HG03025 (cell line): ENCODE measurements at regions not wholly inside any gene's neighbourhood (a gene's known extent, or its start where the extent isn't known, plus 50 kb on each side); places are given as distances from the start of the nearest gene placed in this dataset.

Experiments
- ATAC-seq: cut with Tn5 transposase; IDR thresholded peaks from one replicate; pipeline ENCODE4 v1.9.1; 2021; ENCODE audit warnings: mild to moderate bottlenecking, moderate library complexity; ENCODE audit not compliant: unreplicated experiment, low FRiP score

GRCh38 chr7:20932785-20933527 lies 146.3 kb upstream of the SP8 start:
- no peak for ATAC-seq

DNA sequence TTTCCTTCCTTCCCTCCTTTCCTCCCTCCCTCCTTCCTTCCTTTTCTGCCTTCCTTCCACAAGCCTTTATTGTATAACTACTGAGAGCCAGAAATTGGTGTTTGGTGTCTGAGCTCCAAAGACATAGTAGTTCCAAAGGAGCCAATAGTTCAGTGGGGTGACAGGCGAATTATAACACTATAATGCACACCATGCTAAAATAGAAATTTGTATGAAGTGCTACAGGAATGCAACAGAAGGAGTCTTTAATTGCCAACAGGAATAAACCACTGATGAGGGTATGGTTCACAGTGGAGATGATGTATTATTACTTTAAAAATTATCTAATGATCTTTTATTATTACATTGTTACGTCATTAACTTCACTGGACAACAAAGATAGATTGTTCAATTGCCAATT lies 158.8 kb upstream of the SP8 start:
- no peak for ATAC-seq

DNA sequence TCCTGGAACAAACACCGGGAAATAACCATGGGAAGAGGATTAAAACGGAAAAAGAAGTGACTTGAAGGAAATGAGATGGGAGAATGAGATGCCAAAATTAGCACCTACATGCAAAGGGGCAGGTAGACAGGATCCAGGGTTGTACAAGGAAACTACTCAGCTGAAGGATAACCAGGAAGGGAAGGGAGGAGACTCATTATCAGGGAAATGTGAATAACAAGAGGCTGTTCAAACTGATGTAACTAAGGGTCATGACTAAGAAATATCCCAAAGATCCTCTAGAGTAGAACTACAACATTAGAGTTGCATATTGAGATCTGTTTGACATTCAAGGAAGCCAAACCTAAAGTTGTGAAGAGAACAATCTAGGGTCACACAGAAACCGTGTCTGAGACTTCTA lies 166.2 kb upstream of the SP8 start:
- no peak for ATAC-seq

DNA sequence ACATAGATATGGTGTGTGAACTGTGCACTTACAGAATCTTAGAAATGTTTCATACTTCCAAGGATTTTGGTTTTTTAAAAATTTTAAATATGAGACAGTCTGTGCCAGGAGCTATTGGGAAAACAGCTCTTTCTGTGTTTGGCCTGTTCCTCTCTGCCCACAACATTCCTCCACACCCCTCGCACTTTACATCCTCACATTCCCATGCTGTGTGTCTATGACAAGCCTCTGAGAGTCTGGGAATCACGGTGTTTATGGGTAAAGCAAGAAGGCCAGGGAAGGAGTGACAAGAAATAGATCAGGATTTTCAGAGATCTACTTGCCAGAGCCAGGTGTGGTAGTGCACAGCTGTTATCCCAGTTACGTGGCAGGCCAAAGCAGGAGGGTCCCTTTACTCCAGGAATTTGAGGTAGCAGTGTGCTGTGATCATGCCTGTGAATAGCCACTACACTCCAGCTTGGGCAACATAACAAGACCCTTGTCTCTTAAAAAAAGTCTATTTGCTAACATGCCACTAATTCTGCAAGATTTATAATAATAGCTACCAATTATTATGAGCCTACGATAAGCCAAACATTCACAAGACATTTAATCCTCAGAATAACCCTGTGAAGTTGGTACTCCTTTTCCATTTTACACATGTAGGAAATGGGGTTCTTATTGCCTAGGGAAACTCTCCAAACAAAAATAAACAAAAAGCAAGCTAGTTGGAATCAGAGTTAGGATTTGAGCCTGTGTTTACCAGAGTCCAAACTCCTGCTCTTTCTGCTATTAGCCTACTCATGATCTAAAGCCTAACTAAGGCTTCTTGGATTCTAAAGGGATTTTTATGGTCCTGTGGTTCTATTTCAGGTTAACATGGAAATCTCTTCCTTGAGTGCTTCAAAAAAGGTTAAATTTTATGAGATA lies 168.3 kb upstream of the SP8 start:
- no peak for ATAC-seq

- ATAC-seq = no peak
These were observed 171.9 kb upstream of the SP8 start for GRCh38 chr7:20958572-20958971.

GRCh38 chr7:20959281-20959680 lies 172.6 kb upstream of the SP8 start:
- no peak for ATAC-seq

DNA sequence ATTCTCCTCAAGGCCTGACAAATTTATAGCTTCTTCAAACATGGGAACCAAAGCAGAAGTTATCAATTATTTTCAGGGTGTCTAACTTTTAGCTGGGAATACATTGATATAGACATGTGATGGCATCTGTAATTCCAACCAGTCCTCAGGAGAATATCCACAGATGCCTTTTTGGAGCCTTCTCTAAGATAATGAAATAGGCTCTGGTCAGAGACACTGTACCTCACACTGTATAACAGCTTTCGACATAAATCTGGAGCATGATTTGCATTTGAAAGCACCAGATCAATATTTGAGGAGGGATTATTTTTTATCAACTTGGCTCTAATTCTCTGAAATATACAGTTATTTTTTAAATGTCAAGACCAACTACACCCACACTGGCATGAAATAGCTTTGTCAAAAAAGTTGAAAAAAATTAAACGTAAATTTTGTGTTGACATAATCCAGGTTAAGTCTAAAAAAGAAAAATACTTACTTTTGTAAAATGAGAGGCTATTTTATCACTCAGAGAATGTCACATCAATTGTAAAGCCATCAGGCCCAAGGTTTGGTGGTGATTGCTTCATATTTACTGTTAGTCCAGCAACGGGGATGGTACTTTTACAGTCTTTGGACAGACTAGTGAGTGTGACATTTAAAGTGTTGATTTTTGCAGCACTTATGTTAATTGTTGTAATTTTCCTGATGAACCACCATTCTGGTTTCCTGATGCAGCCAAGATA lies 177.0 kb upstream of the SP8 start:
- no peak for ATAC-seq

DNA sequence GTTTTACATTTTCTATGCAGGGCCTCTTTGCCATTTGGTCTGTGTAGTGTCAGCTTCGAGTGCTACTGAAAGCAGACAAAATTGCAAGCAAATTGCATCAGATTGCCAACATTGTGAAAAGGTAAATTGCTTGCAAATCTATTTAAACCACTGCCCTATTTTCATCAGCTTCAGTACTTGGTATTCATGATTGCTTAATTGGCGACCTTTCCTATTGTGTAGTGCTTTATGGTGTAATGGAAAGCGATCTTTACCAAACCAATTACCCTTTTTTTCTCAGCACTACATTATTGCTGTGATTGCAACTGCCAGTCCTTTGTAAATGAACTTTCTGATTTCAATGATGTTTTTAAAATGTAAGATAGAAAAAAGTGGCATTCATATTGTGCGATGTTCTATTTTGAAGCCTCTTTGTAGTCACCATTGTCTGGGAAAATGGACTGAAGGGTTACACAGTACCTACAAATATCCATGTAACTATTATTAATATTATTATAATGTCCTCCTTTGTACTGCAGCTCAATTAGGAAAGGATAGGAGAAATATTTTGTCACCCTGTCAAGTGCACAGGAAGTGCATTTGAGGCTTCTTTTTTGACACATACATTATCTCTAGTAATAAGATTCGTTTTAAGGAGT lies 177.7 kb upstream of the SP8 start:
- ATAC-seq = no peak

GRCh38 chr7:20971219-20971618 lies 184.5 kb upstream of the SP8 start:
- ATAC-seq = no peak

DNA sequence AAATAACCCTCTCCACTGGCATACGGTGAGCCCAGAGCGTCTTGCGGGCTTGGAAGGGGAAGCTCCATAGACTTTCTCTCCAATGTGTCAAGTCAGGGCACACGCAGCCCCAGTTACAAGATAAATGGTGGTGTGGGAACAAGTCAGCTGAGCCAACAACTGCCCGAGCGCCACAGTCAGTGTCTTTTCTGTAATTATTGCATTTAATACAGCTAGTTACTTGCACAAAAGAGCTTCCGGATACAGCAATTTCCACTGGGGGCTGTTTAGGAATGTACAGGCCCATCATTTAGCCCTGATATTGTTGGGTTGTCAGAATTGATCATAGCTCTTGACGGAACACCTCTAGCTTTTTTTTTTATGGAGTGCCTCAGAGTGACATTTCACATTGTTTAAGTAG lies 193.5 kb upstream of the SP8 start:
- ATAC-seq = no peak

DNA sequence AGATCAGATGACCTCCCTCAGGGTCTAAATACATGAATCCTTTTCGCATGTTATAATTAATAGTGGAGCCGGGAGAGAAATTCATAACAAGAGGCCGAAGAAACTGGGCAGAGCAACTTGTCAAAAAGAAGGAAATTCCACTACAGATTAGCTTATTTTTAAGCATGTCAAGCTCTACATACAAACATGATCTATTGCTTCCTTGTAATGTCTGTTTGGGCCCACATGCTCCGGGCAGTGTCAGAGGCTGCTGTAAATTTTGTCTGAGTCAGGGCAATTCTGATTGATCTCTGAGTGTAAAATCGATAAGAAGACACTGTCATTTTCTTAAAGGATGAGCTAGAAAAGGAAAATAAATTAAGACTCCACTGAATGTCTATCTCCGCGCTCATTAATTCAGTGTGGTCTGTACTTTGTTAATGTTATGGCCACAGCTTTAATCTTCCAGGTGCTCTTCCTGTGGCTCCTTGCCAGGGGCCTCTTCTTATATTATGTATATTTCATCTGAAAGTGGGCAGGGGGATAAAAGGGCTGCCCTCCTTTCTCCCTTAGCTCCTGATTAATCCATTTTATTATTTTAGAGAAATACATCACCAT lies 194.1 kb upstream of the SP8 start:
- no peak for ATAC-seq

GRCh38 chr7:20988340-20988739 lies 201.7 kb upstream of the SP8 start:
- ATAC-seq = no peak

DNA sequence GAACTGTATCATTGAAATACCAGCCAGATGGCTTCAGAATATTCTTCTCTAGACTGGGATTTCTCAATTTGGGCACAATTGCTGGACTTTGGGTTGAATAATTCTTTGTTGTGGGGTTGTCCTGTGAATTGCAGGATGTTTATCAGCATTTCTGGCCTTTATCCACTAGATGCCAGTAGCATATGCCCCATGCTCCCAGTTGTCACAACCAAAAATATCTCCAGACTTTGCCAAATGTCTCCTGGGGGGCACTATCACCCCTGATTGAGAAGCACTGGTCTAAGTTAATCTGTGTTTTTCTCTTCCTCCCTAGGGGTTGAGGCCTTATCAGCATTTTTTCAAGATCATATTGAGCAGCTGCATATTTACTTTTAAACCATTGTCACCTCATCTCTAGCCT lies 204.9 kb upstream of the SP8 start:
- no peak for ATAC-seq

DNA sequence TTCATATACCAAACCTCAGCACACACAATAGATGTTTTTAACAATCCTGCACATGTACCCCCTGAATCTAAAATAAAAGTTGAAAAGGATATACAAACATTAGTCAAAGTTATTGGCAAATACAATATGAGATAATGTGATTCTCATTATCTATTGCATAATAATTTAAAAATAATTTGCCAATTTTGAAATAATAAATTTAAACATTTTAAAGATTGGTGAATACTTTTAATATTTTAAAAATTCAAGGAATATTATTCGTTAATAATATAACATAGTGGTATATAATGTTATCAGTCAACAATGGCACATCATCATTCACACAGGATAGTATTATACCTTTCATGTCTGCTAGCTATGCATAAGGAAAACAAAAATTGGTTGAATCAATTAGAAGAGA lies 207.0 kb upstream of the SP8 start:
- ATAC-seq = no peak

DNA sequence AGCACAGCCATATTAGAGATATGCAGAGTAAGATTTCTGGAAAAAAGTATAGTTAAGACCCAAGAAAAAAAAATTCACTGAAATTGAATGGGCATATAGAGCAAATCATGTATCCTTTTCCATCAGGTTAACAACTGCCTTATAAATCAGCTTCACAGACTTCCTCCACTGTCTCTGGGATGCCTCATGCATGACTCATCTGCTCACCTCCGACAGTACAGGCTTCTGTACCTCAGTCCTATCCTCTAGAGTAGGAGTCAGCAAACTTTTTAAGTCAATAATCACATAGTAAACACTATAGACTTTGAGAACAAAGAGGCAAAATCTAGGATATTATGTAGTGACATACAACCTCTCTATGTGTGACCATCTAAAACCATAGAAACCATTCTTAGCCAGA lies 211.6 kb upstream of the SP8 start:
- no peak for ATAC-seq

DNA sequence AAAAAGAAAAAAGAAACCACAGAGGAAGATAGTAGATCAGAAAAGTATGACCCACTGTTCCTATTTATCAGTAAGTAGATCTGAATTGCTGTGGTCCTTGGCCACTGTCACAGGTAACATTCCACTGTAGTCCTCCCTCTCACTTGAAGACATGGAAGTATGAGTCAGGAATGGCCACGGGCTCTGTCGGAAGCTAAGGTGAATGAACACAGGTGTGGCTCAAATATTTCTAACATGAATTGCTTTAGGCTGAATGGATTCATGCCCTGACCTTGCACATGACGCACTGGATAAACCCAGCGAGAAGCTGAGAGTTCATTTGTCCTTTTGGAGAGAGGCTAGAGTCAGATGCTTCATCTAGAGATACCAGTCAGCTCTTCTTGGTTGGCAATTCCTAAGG lies 224.5 kb upstream of the SP8 start:
- no peak for ATAC-seq

DNA sequence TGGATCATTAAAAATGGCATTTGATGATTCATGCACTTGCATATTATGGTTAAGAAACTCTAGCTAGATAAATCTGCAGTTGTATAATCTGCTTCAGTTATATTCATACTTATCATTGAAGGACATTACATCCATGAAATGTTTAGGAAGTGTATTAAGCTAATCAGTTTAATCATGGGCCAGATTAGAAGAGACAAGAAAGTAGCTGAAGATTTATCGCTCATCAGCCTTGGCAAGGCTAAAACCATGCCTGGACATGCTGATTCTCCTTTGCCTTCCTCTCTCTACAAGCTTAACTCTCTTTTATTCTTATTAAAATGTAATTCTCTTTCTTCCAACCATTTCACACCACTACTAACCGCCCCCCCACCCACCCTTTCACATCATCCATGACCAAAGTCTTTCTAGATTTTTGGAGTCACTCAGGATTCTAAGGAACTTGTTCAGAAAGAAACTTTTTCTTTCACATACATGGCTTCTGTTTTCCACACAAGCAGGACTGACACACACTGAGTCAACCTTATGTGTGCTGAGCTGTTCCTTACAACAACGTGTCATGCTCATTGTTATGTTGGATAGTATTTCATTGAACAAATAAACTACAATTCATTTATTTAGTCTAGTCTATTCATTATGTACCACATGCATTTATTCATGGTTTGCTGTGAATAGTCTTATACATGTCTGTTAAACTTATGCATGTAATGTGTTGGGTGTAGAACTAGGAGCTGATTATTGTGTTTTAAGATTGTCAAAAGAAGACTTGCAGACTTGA lies 227.3 kb upstream of the SP8 start:
- ATAC-seq = no peak

DNA sequence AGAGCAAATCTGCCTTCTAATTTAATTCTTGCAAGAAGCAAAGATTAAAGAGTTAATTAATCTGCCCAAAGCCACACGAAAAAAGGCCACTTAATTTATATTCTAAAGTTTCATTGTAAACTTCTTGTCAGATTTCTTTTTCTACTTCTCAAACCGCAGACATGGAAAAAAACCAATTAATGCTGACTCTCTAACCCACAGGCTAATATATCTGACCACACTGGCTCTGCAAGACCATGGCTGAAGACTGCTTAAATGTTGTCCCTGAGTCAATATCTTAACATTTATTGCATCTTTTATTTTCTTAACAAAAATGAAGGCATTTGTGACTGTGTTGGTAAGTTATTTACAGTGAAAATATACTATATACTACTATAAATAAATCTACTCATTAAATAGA lies 234.0 kb upstream of the SP8 start:
- no peak for ATAC-seq

- no peak for ATAC-seq
These were observed 237.3 kb upstream of the SP8 start for GRCh38 chr7:21023841-21024484.
